ENCODE measurements at regions not wholly inside any gene's neighbourhood (a gene's known extent, or its start where the extent isn't known, plus 50 kb on each side); places are given as distances from the start of the nearest gene placed in this dataset.

- Histone ChIP-seq H3K27ac (no peak overlapping the region), H3K4me3 (no peak overlapping the region), H3K9me3 (ENCODE audit: low read depth) (no peaks in the 10 kb centered on the region), H3K27me3 (peaks cover 17% of the 10 kb centered on the region), H3K4me1 (ENCODE audit: low read depth) (no peaks in the 10 kb centered on the region), H3K36me3 (no peaks in the 10 kb centered on the region)
- TF ChIP-seq CTCF (IDR thresholded peaks at IDR 0.05; ENCODE audit: low read depth, low read length) = no peak
- DNase-seq (ENCODE audit: low read depth in 1 of 2, low spot score in 1 of 2) = no peak
Observed at GRCh38 chr13:111503376-111503775, 182.9 kb downstream of the TEX29 start.

- no peaks in the 10 kb centered on the region for H3K4me1 ChIP-seq (ENCODE audit: low read depth)
- H3K27ac ChIP-seq = no peak overlapping the region
- peaks cover 17% of the 10 kb centered on the region for H3K27me3 ChIP-seq
- no peaks in the 10 kb centered on the region for H3K36me3 ChIP-seq
- no peak for DNase-seq (ENCODE audit: low read depth in 1 of 2, low spot score in 1 of 2)
- no peaks in the 10 kb centered on the region for H3K9me3 ChIP-seq (ENCODE audit: low read depth)
- TF ChIP-seq CTCF (IDR thresholded peaks at IDR 0.05; ENCODE audit: low read depth, low read length) = no peak
- H3K4me3 ChIP-seq = no peak overlapping the region
Observed at GRCh38 chr13:111503905-111504695, 183.7 kb downstream of the TEX29 start.

- no peak for TF ChIP-seq CTCF (IDR thresholded peaks at IDR 0.05; ENCODE audit: low read depth, low read length)
- Histone ChIP-seq H3K27me3 (peaks cover 23% of the 10 kb centered on the region), H3K9me3 (ENCODE audit: low read depth) (no peaks in the 10 kb centered on the region), H3K4me1 (ENCODE audit: low read depth) (no peaks in the 10 kb centered on the region), H3K27ac (no peak overlapping the region), H3K36me3 (no peaks in the 10 kb centered on the region), H3K4me3 (no peak overlapping the region)
- DNase-seq (ENCODE audit: low read depth in 1 of 2, low spot score in 1 of 2) = peak in 1 of 2 donors; percentile 67
Observed at GRCh38 chr13:111505175-111505777, 184.8 kb downstream of the TEX29 start.

GRCh38 chr13:111506125-111506524 is 185.7 kb downstream of the TEX29 start:
- no peak for DNase-seq (ENCODE audit: low read depth in 1 of 2, low spot score in 1 of 2)
- no peak for TF ChIP-seq CTCF (IDR thresholded peaks at IDR 0.05; ENCODE audit: low read depth, low read length)

GRCh38 chr13:111506621-111507020 is 186.2 kb downstream of the TEX29 start:
- no peaks in the 10 kb centered on the region for H3K4me1 ChIP-seq (ENCODE audit: low read depth)
- H3K4me3 ChIP-seq = no peak overlapping the region
- no peak overlapping the region for H3K27ac ChIP-seq
- TF ChIP-seq CTCF (IDR thresholded peaks at IDR 0.05; ENCODE audit: low read depth, low read length) = no peak
- no peaks in the 10 kb centered on the region for H3K36me3 ChIP-seq
- peaks cover 26% of the 10 kb centered on the region for H3K27me3 ChIP-seq
- H3K9me3 ChIP-seq (ENCODE audit: low read depth) = no peaks in the 10 kb centered on the region
- no peak for DNase-seq (ENCODE audit: low read depth in 1 of 2, low spot score in 1 of 2)

More at GRCh38 chr13:111506125-111506524, 185.7 kb downstream of the TEX29 start:
- H3K9me3 ChIP-seq (ENCODE audit: low read depth) = no peaks in the 10 kb centered on the region
- H3K36me3 ChIP-seq = no peaks in the 10 kb centered on the region
- H3K4me3 ChIP-seq = no peak overlapping the region
- peaks cover 26% of the 10 kb centered on the region for H3K27me3 ChIP-seq
- no peaks in the 10 kb centered on the region for H3K4me1 ChIP-seq (ENCODE audit: low read depth)
- no peak overlapping the region for H3K27ac ChIP-seq

All from cardiac muscle cell (in vitro differentiated cells and primary cell).